ENCODE measurements at regions not wholly inside any gene's neighbourhood (a gene's known extent, or its start where the extent isn't known, plus 50 kb on each side); places are given as distances from the start of the nearest gene placed in this dataset.
A peak's percentile ranks its signal among the peaks of the same experiment; 100 is the strongest.
"Not testable (repeated sequence)": the region's sequence is repeated elsewhere in the genome, so short reads cannot be mapped to it uniquely, and the experiment has no call there.

DNA sequence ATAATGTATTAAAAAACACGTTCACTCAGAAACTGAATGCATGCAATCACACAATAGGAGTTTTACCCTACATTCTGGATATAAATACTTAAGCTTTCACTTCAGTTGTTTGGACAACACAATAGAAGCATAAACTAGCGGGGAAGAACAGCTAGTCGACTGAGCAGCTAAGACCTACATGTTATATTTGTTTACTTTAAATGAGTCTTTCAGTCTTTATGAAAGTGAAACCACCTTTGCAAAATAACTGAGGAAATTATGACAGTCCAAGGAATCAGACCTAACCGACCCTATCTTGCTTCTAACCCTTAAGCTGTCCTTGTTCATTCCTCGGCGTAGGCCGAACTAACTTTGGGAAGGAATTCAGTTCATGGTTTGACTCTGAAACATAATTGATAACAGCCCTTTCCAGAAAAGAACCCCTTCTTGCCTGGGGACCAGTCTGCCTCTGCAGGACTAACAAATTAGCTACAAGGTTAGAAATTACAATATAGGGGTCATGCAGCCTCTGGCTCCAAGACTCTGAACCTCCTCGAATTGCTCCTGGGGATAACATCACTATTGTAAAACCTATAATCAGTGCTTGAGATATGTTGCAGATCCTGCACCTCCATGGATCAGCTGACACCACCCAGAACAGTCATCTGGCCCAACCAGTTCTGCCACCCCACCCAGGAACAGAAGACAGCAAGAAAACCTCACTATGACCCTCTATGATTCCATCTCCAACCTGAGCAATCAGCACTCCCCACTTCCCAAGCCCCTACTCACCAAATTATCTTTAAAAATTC is 185.1 kb upstream of the KLF6 start:
- DNase-seq: no peak

DNA sequence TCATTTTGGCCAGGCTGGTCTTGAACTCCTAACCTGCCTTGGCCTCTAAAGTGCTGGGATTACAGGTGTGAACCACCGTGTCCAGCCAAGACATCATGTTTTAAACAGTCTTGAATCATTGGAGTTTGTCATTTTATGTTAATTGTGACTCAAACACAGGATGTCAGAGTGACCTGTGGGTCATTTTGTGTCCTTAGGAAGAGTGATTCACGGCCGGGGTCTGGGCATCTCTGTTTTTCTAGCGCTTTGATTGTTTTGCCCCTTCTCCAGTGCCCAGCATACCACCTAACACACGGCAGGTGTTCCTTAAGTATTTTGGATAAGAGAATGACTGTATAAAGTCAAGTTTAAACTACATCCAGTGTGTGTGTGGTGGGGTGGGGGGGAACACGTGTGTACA is 183.7 kb upstream of the KLF6 start:
- no peak for DNase-seq

DNA sequence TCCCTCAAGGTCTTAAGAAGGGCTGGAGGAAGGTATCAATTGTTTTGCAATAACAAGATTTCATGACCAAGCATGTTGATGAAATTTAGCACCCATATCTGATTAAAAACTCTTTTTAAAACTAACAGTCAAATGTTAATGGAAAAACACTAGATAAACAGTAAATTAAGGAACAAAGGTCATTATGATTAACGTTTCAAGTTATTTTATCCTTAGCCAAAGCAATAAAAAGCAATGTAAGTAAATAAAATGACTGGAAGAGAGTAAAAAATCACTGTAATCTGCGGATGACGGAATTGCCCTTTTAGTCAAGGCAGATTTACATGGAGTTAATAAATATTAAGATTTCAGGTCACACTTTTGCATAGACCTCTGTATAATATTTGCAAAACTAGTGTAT is 179.5 kb upstream of the KLF6 start:
- DNase-seq: no peak

DNA sequence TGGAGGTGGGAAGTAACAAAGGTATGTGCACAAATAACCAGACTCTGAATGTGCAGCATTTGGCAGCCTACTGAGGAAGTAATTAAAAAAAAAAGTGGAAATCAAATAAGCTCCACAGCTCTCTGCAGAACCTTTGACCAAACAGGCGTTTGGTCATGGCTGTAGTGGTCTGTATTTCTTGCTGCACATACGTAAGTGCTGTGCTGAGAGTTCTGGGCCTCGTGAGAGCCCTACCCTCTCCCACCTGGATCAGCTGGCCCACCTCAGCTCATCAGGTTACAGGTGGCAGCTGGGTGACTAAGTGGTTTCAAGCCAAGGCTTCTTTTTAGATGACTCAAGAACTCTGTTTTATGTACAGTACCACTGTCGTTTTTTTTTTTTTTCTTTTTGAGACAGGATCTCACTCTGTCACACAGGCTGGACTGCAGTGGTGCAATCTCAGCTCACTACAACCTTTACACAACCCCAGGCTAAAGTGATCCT is 178.2 kb upstream of the KLF6 start:
- DNase-seq: no peak

DNA sequence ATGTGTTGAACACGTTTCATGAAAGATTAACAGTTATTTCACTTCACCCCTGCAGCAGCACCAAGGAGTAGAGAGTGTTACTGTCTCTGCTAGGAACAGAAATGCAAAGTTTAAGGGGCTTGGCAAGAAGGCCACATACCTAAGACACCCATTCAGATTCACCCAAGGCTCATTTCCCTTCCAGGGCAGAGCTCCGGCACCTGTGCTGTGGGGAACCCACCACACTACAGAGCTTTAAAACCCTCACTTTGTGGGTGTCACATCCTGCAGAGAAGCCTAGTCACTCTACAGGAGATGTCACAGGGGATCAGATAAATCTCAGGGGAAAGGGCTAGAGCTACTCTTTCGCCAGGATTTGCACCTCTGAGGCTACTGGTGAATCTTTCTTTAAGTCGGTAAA is 176.1 kb upstream of the KLF6 start:
- DNase-seq: no peak

DNA sequence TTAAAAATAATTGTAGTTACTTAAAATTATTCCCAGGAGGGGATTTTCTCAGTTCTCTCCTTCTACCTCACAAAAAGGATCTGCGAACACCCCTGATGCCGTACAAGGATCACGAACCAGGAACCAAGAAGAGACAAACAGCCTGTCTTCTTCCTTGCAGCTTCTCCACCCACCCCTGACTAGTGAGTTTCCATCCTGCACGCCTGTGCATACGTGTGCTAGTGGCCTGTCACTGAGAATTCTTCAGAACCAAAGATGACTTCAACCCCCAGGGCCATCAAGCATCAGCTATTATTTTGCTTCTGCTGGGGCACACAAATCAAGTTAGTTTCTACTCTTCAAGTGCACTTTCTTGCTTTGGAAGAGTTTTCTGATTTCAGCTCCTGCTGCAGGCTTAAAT is 175.5 kb upstream of the KLF6 start:
- no peak for DNase-seq

DNA sequence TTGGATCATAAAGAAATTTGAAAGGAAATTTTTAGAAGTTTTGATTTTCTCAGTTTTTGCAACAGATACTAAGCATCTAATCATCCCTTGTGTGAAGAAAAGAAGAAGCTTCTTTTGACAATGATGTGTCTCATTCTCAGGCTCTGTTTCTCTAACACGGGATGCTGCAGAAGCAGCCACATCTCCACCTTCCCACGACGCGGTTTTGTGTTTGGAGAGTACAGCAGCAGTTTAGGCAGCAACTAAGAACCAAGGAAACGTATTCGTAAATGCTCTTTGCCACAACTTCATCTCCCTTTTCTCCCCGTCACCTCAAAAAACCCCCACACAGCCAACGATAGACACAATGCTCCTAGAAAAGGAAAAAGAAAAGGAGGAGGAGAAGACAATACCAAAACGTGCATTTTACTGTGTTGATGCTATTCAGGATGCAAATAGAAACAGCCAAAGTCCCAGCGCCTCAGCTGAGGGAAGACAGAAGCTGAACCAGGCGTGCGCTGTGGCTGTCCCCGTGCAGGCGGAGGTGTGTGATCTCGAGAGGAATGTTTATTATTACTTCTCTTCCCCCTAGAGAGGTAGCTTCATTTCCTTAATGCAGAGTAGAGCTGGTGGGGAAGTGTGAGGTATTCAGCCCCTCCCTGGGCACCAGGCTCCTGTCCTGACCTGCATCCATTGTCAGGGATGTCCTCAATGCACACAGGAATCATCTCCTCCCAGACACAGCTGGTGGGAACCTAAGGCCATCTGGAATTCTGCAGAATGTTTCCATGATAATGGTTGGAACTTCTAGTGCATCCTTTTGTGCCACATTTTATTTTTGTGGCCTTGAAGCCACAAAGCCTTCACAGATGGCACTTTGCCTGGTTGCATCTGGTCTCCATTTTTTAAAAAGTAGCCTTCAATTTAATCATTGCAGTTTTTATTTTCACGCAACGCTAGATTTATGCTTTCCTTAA is 174.6 kb upstream of the KLF6 start:
- peak; percentile 21 for DNase-seq

DNA sequence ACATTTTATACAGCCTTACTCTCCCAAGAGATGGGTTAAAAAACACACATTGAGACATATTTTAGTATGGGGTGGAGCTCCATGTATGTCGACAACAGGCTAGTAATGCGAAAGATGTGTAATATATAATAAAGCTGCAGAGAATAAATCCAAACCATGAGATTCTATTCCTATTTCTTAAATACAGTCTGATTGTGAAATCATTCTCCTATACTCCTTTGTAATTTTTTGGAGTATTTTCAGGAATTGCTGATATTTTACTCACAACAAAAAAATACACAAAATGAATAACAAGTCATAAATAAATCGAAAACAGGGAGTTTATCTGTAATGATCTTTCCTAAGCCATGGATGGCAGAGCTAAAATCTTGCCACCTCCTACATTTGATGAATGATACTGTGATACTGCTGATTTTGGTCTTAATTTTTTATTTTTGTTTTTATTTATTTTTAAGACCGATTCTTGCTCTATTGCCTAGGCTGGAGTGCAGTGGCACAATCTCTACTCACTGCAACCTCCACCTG is 173.5 kb upstream of the KLF6 start:
- no peak for DNase-seq

DNA sequence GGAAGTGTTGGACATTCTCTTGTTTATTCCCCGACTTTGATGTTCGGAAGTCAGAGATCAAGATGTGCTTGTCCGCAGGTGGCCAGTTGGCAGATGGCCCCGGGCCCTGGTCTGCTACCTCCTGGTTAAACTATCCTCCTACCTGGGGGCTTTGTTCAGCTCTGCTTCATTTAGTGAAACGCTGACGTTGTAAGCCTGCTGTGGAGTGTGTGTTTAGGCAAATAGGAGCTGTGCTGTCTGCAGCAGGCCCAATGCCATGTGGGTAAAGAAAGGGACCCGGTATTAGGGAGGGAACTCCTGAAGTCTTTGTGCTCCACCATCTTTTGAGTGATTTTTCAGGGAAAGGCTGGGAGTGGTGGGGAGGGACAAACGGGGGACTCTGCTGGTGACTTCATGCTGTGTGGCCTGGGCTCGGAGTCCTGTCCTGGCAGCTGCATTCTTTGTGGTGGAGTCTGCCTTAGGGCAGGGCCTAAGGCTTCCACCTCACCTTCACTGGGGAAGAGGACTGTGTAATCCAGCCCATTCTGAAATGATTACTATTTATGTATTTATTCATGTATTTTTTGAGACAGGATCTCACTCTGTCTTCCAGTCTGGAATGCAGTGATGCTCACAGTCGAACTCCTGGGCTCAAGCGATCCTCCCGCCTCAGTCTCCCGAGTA is 171.1 kb upstream of the KLF6 start:
- DNase-seq: peak; percentile 93

DNA sequence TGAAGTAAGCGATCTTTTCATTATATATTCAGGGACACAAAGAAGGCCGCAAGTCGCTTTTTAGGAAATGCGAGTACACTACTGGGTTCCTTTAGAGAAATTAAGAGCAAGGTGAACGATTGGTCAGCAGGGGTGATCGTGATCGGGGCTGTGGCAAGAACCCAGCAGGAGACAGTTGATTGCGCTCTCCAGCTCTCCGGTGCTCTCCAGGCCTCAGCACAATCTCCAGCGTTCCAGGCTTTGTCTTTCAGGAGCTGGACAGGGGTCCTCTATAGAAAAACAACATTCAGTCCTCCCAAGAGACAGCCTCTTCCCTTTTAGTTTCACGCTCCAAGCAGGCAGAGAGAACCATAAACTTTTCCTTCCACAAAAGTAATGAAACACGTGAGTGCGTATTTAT is 170.5 kb upstream of the KLF6 start:
- DNase-seq: no peak

DNA sequence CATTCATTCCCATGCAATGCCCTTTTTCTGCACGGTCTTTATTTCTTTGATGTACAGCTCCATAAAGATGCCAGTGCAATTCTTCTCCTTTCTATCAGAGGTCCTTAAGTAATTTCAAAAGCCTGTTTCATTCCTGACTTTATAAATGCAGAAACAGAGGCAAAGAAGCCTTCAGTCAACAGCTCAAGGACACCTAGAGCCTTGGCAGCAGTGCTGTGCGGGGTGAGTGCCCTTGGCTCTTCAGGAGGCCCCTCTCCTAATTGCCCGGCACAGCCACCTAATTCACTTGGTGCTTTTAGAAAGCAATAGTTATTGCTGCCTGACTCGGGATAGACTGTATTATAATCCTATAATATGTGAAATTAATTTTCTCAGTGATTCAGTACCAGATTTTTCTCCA is 169.6 kb upstream of the KLF6 start:
- DNase-seq: no peak

DNA sequence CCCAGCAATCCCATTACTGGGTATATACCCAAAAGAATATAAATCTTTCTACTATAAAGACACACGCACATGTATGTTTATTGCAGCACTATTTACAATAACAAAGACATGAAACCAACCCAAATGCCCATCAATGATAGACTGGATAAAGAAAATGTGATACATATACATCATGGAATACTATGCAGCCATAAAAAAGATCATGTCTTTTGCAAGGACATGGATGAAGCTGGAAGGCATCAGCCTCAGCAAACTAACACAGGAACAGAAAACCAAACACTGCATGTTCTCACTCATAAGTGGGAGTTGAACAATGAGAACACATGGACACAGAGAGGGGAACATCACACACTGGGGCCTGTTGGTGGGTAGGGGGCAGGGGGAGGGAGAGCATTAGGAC is 169.0 kb upstream of the KLF6 start:
- not testable (repeated sequence) for DNase-seq

DNA sequence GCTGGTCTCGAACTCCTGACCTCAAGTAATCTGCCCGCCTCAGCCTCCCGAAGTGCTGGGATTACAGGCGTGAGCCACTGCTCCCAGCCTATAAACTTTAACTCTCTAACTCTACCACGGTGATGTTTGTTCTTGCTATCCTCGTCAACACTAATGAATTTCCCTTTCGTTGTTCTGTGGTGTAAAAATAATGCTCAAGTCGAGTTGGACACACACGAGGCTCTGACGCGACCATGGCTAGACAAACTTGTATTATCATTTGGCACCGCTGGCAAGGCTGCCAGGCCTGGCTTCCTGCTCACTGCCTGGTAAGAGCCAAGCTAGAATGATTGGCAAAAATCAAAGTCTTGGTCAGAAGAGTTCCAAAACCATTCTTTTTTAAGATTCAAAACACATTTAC is 167.0 kb upstream of the KLF6 start:
- no peak for DNase-seq

DNA sequence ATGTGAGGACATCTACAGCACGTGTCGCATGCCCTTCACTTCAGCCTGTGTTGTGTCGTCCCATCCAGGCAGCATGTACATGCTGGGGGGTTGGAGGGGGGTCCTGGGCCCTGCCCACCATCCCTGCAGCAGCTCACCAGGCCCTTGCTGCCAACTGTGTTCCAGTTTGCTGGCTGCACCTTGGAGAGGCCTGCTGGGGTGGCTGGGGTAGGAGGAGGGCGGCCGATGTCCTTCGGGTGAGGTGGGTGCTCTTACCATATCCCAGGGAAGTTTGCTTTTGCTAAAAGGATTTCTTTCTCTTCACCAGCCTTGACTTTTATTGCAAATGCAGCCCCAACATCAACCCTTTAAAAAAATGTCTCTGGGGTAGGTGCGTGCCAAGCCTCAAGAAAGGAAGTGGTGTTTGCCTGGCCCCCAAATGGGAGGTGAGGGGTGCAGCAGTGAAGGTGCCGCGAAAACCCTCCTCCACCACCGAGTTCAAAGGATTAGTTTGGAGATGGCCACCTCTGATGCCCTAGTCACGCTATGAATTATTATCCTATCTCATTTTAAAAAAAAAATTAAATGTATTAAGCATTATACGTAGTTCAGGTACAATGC is 165.8 kb upstream of the KLF6 start:
- DNase-seq: no peak

DNA sequence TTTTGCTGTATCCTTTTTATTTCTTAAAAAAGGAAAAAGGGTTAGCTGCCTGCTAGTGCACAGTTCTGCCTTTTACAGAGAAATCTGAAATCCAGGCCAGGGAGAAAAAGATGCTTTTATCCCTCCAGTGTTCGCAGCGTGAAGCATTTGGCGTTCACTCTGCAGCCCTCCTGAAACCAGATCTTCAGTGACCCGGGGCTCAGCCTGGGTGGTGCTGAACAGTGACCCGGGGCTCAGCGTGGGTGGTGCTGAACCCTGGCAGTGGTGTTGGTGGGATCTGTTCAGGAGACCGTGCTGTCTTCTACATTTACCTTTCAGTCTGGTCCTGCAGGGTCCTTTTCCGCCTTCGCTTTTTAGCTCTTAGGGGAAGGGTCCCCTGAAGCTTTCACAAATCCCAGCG is 164.7 kb upstream of the KLF6 start:
- no peak for DNase-seq

DNA sequence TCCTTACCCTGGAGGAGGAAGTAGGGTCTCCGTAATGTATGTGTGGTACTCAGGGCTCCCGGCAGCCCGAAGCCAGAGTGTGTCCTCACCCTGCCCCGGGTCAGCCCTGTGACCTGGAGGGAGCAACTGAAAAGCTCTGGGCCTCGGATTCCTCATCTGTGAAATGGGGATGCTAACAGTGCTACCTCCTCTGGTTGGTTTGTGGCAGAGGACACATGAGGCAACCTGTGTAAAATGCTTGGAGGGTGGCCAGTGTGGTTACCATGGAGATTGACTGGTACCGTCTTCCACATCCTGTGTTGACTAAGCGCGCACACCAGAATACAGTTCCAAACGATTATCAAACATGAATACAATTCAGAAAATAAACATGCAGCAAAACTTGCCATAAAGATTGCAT is 163.8 kb upstream of the KLF6 start:
- no peak for DNase-seq

DNA sequence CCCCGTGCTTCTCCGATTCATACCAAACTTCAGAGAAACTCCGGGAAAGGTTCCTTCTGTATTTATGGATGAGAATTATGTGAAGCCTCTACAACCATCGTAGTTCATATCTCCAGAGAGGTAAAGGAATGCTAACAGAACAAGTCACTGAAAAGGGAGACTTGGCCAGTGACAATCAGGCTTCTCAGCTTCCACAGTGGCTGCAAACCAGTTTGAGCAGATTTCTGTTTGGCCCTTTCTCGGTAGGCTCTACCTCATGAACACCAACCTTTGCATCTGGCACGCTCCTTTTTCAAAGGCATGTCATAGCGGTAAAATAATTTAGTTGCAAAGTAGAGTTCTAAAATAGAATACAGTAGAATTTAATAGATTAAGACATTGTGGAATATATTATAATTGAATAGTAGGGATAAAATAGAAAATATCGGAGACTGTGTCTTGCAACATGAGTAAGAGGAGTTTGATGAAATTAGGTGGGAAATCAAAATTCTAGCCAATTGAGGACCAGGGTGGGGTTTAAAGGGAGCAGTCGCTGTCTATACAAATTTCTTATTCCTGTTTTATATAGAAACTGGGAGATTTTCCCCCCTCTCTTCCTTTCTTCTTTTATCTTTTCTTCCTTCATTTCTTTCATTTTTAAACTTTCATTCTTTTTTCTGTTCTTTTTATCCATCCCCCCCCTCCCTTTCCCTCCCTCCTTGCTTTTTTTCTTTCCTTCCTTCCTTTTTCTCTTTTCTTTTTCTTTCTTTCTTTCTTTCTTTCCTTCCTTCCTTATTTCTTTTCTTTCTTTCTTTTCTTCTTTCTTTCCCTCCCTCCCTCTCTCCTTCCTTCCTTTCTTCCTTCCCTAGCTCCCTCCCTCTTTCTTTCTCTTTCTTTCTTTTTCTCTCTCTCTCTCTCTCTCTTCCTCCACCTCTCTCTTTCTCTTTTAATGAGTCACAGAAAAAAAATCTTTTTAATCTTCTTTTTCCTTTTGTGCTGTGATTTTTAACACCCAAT is 161.5 kb upstream of the KLF6 start:
- DNase-seq: no peak

DNA sequence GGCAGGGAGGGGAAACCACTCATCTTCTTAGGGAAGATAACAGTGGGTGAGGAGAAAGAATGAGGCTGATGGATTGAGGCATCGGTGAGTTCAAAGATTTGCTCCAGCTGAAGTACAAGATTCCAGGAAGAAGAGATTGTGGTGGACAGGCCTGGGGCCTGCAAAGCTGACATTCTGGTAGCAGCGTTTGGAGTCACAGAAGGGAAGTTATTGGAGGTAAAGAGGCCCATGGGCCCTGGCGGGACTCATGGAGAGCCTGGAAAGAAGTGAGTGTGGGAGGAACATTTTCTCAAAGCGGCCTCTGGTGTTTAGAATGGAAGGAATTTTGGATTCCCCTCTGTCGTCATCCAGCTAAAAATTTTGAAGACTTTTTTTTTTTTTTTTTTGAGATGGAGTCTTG is 160.0 kb upstream of the KLF6 start:
- DNase-seq: no peak

DNA sequence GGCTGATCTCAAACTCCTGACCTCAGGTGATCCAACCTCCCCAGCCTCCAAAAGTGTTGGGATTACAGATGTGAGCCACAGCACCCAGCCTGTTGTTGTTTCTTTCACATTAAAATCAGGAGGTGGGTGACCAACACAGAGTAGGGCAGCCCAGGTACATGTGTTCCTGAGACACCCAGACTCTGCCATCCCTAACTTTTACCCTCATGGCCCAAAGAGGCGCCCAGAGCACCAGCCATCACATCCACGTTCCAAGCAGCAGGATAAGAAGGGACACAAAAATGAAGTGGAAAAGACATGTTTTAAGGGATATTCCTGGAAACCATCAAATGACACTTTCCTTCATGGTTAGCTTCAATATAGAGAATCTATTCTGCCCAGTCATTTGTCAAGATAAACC is 159.6 kb upstream of the KLF6 start:
- no peak for DNase-seq

DNA sequence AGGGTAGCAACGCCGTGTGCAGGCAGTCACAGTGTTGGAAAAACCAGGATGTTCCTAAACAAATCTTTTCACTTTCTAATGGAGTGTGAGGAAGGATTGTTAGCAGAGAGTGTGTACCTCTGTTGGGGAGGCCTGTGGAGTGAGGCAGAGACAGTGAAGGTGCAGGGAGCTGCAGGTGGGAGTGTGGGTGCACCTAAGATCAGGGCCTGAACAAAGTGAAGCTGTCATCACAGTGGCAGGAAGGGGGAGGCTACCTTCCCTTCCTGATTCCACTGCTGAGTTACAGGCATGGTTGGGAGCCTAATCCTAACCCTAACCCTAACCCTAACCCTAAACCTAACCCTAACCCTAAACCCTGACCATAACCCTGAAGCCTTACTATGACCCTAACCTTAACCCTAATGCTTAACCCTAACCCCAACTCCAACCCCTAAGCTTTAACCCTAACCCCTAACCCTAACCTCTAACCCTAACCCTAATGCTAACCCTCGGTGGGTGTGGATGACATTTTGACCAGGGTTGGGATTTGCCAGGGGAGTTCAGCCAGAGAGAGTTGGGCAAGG is 158.8 kb upstream of the KLF6 start:
- no peak for DNase-seq

DNA sequence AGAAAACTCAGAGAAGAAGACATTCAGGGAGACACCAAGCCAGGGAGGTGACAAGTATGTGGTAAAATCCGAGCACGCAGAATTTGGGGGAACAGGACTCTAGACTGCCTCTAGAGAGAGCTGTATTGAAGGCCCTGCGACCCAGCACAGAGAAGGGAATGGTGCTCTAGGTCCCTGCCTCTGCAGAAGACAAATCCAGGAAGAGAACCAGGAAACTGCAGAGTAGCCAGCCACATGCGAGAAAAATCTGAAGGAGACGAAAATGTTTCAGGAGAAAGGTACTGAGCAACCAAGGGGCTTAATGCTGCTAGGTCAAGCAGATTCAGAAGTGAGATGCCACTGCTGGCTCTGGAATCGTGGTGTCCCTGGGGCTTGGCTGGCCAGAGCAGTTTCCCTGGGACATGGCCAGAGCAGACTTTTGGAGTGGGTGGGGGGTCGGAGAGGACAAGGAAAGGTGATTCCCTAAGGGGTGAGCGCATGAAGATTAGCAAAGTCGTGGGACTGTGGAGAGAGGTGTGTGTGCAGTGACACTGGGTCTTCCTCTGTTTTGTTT is 158.0 kb upstream of the KLF6 start:
- no peak for DNase-seq

Measured in NCI-H526 treated with DMSO at 0.1 percent for 48 hours (cell line).